Astrocyte (in vitro differentiated cells and primary cell): ENCODE measurements at regions not wholly inside any gene's neighbourhood (a gene's known extent, or its start where the extent isn't known, plus 50 kb on each side); places are given as distances from the start of the nearest gene placed in this dataset.

Source experiments
- DNase-seq: peaks from one replicate; pipeline ENCODE4 v3.0.0-alpha.2; 2010; ENCODE audit warnings: low read depth
- FAIRE-seq: peaks from 2 replicates; lab custom pipeline; 2011; peaks lifted over from hg19 to GRCh38; lab: Jason Lieb, UNC
- H2AFZ ChIP-seq: 2 replicates; pipeline ENCODE4 v1.6.0; 2012; ENCODE audit warnings: low read depth, low read length, inconsistent platforms
- H3K27ac ChIP-seq: 2 replicates; pipeline ENCODE4 v1.5.1; 2011; ENCODE audit warnings: low read depth, low read length, inconsistent platforms
- H3K27me3 ChIP-seq: 2 replicates; pipeline ENCODE4 v1.6.0; 2011; ENCODE audit warnings: low read length, inconsistent platforms; ENCODE audit not compliant: insufficient read depth
- H3K36me3 ChIP-seq: 2 replicates; pipeline ENCODE4 v1.5.1; 2011; ENCODE audit warnings: low read length, inconsistent platforms; ENCODE audit not compliant: insufficient read depth
- H3K4me1 ChIP-seq: 2 replicates; pipeline ENCODE4 v1.5.1; 2011; ENCODE audit warnings: low read length, inconsistent platforms; ENCODE audit not compliant: insufficient read depth
- H3K4me2 ChIP-seq: 2 replicates; pipeline ENCODE4 v1.6.0; 2012; ENCODE audit warnings: low read length, inconsistent platforms
- H3K4me3 ChIP-seq: 2 replicates; pipeline ENCODE4 v1.5.1; 2011; ENCODE audit warnings: low read depth, mild to moderate bottlenecking, low read length, inconsistent platforms; ENCODE audit not compliant: insufficient read depth
- H3K79me2 ChIP-seq: 2 replicates; pipeline ENCODE4 v1.6.0; 2012; ENCODE audit warnings: mild to moderate bottlenecking, low read length, inconsistent platforms; ENCODE audit not compliant: insufficient read depth
- H3K9ac ChIP-seq: 2 replicates; pipeline ENCODE4 v1.6.0; 2012; ENCODE audit warnings: mild to moderate bottlenecking, low read length, inconsistent platforms
- H3K9me3 ChIP-seq: 2 replicates; pipeline ENCODE4 v1.5.1; 2012; ENCODE audit warnings: low read depth, mild to moderate bottlenecking, low read length, inconsistent platforms; ENCODE audit not compliant: insufficient read depth
- H4K20me1 ChIP-seq: 2 replicates; pipeline ENCODE4 v1.6.0; 2012; ENCODE audit warnings: low read length, inconsistent platforms; ENCODE audit not compliant: insufficient read depth
- H3K27ac Mint-ChIP-seq: one replicate; pipeline ENCODE4 v1.8.0; 2021; ENCODE audit warnings: mild to moderate bottlenecking, mixed read lengths; ENCODE audit not compliant: unreplicated experiment
- H3K27me3 Mint-ChIP-seq: one replicate; pipeline ENCODE4 v1.8.0; 2021; ENCODE audit warnings: low read depth, mixed read lengths; ENCODE audit not compliant: unreplicated experiment
- H3K36me3 Mint-ChIP-seq: one replicate; pipeline ENCODE4 v1.8.0; 2021; ENCODE audit warnings: low read depth, mixed read lengths; ENCODE audit not compliant: unreplicated experiment
- H3K4me1 Mint-ChIP-seq: one replicate; pipeline ENCODE4 v1.8.0; 2021; ENCODE audit warnings: low read depth, mixed read lengths; ENCODE audit not compliant: unreplicated experiment
- H3K4me3 Mint-ChIP-seq: one replicate; pipeline ENCODE4 v1.8.0; 2021; ENCODE audit warnings: mild to moderate bottlenecking, moderate library complexity, mixed read lengths; ENCODE audit not compliant: unreplicated experiment
- H3K9me3 Mint-ChIP-seq: one replicate; pipeline ENCODE4 v1.8.0; 2021; ENCODE audit warnings: mild to moderate bottlenecking, mixed read lengths; ENCODE audit not compliant: unreplicated experiment
- CTCF ChIP-seq: IDR thresholded peaks from 2 replicates; pipeline ENCODE4 v1.5.1; 2011; ENCODE audit warnings: low read depth, mild to moderate bottlenecking, inconsistent platforms, low read length, moderate library complexity; ENCODE audit not compliant: insufficient read depth
- EZH2 ChIP-seq: IDR thresholded peaks from 2 replicates; pipeline ENCODE4 v1.6.1; 2012; ENCODE audit warnings: mild to moderate bottlenecking, low read length, inconsistent platforms; ENCODE audit not compliant: insufficient read depth

GRCh38 chr2:241986836-241987641, 117.5 kb downstream of the RTP5 start:
- no peaks in the 10 kb centered on the region for H3K36me3 Mint-ChIP-seq
- no peak overlapping the region for H3K4me3 Mint-ChIP-seq
- Histone ChIP-seq H3K27ac (no peak overlapping the region), H2AFZ (no peak overlapping the region), H3K36me3 (no peaks in the 10 kb centered on the region), H4K20me1 (no peaks in the 10 kb centered on the region), H3K27me3 (peaks cover 4% of the 10 kb centered on the region), H3K9me3 (peaks cover 24% of the 10 kb centered on the region), H3K4me2 (no peak overlapping the region), H3K4me1 (no peaks in the 10 kb centered on the region), H3K9ac (no peak overlapping the region), H3K79me2 (no peaks in the 10 kb centered on the region), H3K4me3 (no peak overlapping the region)
- DNase-seq (no peak), FAIRE-seq (no peak)
- H3K9me3 Mint-ChIP-seq, result no peaks in the 10 kb centered on the region
- H3K27me3 Mint-ChIP-seq, result peaks cover 14% of the 10 kb centered on the region
- H3K27ac Mint-ChIP-seq, result no peak overlapping the region
- TF ChIP-seq EZH2 (no peak), CTCF (no peak)
- H3K4me1 Mint-ChIP-seq, result no peaks in the 10 kb centered on the region

- Mint-ChIP-seq H3K36me3 (no peaks in the 10 kb centered on the region), H3K4me1 (no peaks in the 10 kb centered on the region), H3K27me3 (peaks cover 14% of the 10 kb centered on the region), H3K27ac (no peak overlapping the region), H3K4me3 (no peak overlapping the region), H3K9me3 (no peaks in the 10 kb centered on the region)
- no peak overlapping the region for H2AFZ ChIP-seq
- DNase-seq (no peak), FAIRE-seq (no peak)
- no peak overlapping the region for H3K9ac ChIP-seq
- H4K20me1 ChIP-seq, result no peaks in the 10 kb centered on the region
- no peaks in the 10 kb centered on the region for H3K36me3 ChIP-seq
- no peak overlapping the region for H3K4me2 ChIP-seq
- no peaks in the 10 kb centered on the region for H3K79me2 ChIP-seq
- H3K4me3 ChIP-seq, result no peak overlapping the region
- peaks cover 24% of the 10 kb centered on the region for H3K9me3 ChIP-seq
- no peaks in the 10 kb centered on the region for H3K4me1 ChIP-seq
- H3K27ac ChIP-seq, result no peak overlapping the region
- TF ChIP-seq CTCF, result no peak
- no peak for TF ChIP-seq EZH2
- H3K27me3 ChIP-seq, result peaks cover 4% of the 10 kb centered on the region
Observed at GRCh38 chr2:241987726-241988125, 118.2 kb downstream of the RTP5 start.

- Histone ChIP-seq H3K79me2 (no peaks in the 10 kb centered on the region), H2AFZ (no peak overlapping the region), H3K27ac (no peak overlapping the region), H3K4me3 (no peak overlapping the region), H3K4me1 (no peaks in the 10 kb centered on the region), H4K20me1 (no peaks in the 10 kb centered on the region), H3K9ac (no peak overlapping the region), H3K4me2 (no peak overlapping the region), H3K36me3 (no peaks in the 10 kb centered on the region), H3K27me3 (peaks cover 4% of the 10 kb centered on the region), H3K9me3 (peaks cover 24% of the 10 kb centered on the region)
- FAIRE-seq (no peak), DNase-seq (no peak)
- Mint-ChIP-seq H3K36me3 (no peaks in the 10 kb centered on the region), H3K4me1 (no peaks in the 10 kb centered on the region), H3K4me3 (no peak overlapping the region), H3K27ac (no peak overlapping the region), H3K27me3 (peaks cover 14% of the 10 kb centered on the region), H3K9me3 (no peaks in the 10 kb centered on the region)
- TF ChIP-seq EZH2, result no peak
- TF ChIP-seq CTCF, result no peak
Observed at GRCh38 chr2:241988146-241988545, 118.6 kb downstream of the RTP5 start.
